SK-N-MC (cell line): ENCODE measurements at regions not wholly inside any gene's neighbourhood (a gene's known extent, or its start where the extent isn't known, plus 50 kb on each side); places are given as distances from the start of the nearest gene placed in this dataset.

Experiments
- EZH2 ChIP-seq: fragments of 200-600 bp; sonication (generic); IDR thresholded peaks from one replicate; pipeline ENCODE4 v1.6.1; 2017; ENCODE audit warnings: antibody characterized with exemption
- FOXP2 ChIP-seq: optimal IDR thresholded peaks from 2 replicates; pipeline ENCODE3; 2011; ENCODE audit warnings: mild to moderate bottlenecking, moderate library complexity; ENCODE audit not compliant: insufficient read depth; ENCODE audit errors: extremely low read length, control extremely low read depth
- POLR2AphosphoS5 ChIP-seq: IDR thresholded peaks from 2 replicates; pipeline ENCODE4 v1.6.1; 2012; ENCODE audit warnings: mild to moderate bottlenecking, low read depth, low read length, borderline replicate concordance

DNA sequence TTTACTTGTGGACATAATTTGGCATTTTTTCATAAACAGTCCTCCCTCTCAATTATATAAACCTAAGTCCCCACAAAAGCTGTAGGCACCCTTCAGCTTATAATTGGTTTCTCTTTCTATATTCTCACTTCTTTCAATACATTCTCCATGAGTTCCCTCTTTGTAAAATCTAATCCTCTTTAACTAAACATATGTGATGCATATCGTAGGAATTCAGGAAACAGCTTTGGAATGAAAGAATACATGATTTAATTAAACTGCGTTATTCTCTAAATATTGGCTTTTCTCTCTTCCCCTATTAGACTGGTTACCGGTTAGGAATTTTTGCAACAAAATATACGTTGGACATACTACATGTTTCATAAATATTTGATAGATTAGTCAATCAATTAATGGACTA, 1122.6 kb downstream of the FLRT2 start:
- no peak for TF ChIP-seq EZH2
- no peak for TF ChIP-seq POLR2AphosphoS5
- no peak for TF ChIP-seq FOXP2
